AG09309 (cell line): ENCODE measurements at regions not wholly inside any gene's neighbourhood (a gene's known extent, or its start where the extent isn't known, plus 50 kb on each side); places are given as distances from the start of the nearest gene placed in this dataset.

ENCODE experiments used
- DNase-seq: peaks from one replicate; pipeline ENCODE4 v3.0.0-alpha.2; 2010; ENCODE audit warnings: low read depth
- H3K4me3 ChIP-seq: 2 replicates; pipeline ENCODE4 v1.5.1; 2011; ENCODE audit warnings: mild to moderate bottlenecking, low read depth, low read length, moderate library complexity; ENCODE audit not compliant: control insufficient read depth
- TF ChIP-seq, protein P1 (sequence below): IDR thresholded peaks from 2 replicates; pipeline ENCODE4 v1.5.1; 2011; ENCODE audit warnings: mild to moderate bottlenecking, low read depth, low read length, inconsistent platforms; ENCODE audit not compliant: insufficient read depth, control insufficient read depth; ENCODE audit errors: missing control alignments

DNA sequence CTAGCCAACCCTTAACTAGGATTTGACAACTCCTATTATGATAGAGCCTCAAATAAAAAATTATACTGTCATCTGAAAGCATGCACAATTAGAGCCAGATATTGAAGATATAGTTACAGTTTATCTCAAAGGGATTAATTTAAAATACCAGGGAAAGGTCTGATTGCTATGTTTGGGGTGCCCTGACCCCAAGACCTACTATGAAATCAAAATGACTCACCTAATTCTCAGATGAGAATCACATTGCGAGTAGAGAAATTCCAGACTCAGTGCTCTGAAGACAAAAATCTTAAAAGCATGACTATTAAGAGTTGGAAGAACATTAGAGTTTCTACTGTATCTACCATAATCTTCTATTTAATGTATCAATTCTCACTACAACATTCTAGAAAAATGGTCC, 297.1 kb downstream of the AHR start:
- TF ChIP-seq, protein P1, sequence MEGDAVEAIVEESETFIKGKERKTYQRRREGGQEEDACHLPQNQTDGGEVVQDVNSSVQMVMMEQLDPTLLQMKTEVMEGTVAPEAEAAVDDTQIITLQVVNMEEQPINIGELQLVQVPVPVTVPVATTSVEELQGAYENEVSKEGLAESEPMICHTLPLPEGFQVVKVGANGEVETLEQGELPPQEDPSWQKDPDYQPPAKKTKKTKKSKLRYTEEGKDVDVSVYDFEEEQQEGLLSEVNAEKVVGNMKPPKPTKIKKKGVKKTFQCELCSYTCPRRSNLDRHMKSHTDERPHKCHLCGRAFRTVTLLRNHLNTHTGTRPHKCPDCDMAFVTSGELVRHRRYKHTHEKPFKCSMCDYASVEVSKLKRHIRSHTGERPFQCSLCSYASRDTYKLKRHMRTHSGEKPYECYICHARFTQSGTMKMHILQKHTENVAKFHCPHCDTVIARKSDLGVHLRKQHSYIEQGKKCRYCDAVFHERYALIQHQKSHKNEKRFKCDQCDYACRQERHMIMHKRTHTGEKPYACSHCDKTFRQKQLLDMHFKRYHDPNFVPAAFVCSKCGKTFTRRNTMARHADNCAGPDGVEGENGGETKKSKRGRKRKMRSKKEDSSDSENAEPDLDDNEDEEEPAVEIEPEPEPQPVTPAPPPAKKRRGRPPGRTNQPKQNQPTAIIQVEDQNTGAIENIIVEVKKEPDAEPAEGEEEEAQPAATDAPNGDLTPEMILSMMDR = no peak
- DNase-seq = no peak
- no peak overlapping the region for H3K4me3 ChIP-seq

GRCh38 chr7:17598305-17598704, 299.9 kb downstream of the AHR start:
- DNase-seq = no peak
- TF ChIP-seq, protein P1 = no peak

DNA sequence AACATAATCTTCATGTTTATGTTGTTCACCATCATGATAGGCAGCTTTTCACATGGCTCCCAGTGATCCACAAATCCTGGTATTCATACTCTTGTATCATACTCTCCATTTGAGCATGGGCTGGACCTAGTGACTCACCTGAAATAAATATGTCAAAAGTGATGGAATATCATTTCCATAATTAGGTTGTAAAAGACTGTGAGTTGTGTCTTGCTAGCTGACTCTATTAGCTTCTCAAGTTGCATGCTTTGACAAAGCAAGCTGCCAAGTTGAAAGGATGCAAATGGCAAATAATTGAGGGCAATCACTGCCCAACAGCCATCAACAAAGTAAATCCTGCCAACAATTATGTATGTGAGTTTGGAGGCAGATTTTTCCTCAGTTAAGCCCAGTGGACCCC, 300.4 kb downstream of the AHR start:
- H3K4me3 ChIP-seq = no peak overlapping the region
- no peak for DNase-seq
- TF ChIP-seq, protein P1 = no peak

More at GRCh38 chr7:17598305-17598704, 299.9 kb downstream of the AHR start:
- no peak overlapping the region for H3K4me3 ChIP-seq

- no peak for DNase-seq
- TF ChIP-seq, protein P1 = no peak
- no peak overlapping the region for H3K4me3 ChIP-seq
These were observed 301.4 kb downstream of the AHR start for GRCh38 chr7:17599733-17600339.

DNA sequence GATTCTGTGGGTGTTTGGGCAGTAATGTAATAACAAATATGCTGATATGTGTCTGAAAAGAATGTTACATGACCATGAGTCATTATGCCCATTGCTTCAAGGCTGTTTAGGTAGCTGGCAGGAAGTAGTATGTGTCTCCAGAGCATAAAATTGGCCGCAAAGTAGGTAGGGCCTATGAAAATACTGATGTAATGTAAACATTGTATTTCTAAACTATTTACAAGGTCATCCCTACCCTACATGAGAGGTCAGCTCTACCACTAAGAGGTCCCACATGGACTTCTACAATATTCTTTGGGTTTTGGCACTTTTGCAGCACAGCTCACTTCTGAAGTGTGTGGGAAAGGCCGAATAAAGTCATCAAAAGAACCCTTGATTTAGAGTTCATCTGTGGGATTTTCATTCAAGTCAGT, 301.9 kb downstream of the AHR start:
- no peak overlapping the region for H3K4me3 ChIP-seq
- TF ChIP-seq, protein P1 = no peak
- DNase-seq = peak; percentile 98

DNA sequence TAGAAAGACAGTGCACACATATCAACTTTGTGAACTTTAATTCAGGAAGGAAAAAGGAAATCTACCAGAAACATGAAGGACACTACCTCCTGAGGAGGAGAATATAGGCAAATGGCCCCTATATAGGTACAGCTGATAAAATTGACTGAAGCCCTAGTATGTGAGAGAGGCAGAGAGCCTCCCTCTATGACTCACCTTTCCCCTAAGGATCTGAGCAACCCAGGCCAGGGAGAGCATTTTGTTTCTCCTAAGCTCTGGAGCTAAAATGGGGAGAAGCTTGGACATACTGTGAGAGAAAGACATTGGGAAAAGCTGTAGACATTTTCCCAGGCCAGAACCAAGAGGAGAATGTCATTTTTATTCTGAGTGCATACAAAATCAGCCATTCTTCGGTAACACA, 303.5 kb downstream of the AHR start:
- no peak overlapping the region for H3K4me3 ChIP-seq
- no peak for DNase-seq
- TF ChIP-seq, protein P1 = no peak

GRCh38 chr7:17608114-17608833, 309.8 kb downstream of the AHR start:
- no peak overlapping the region for H3K4me3 ChIP-seq
- TF ChIP-seq, protein P1 = no peak
- DNase-seq = no peak
